Fibroblast of pulmonary artery (primary cell): ENCODE measurements at regions not wholly inside any gene's neighbourhood (a gene's known extent, or its start where the extent isn't known, plus 50 kb on each side); places are given as distances from the start of the nearest gene placed in this dataset.

Source experiments
- DNase-seq: peaks from one replicate; pipeline ENCODE4 v3.0.0-alpha.2; 2010; ENCODE audit warnings: low read depth
- H3K4me3 ChIP-seq: replicated peaks from 2 replicates; pipeline ENCODE4 v1.5.1; 2011; ENCODE audit warnings: low read depth, mild to moderate bottlenecking, control low read depth, low read length, moderate library complexity
- CTCF ChIP-seq: IDR thresholded peaks from 2 replicates; pipeline ENCODE4 v1.5.1; 2011; ENCODE audit warnings: mild to moderate bottlenecking, control low read depth, low read length, inconsistent platforms; ENCODE audit errors: missing control alignments

GRCh38 chr5:23405316-23406068 lies 101.9 kb upstream of the PRDM9 start:
- H3K4me3 ChIP-seq = no peak overlapping the region
- TF ChIP-seq CTCF = peak; percentile 34
- DNase-seq = peak; percentile 37

GRCh38 chr5:23402585-23402984 lies 104.8 kb upstream of the PRDM9 start:
- H3K4me3 ChIP-seq = no peak overlapping the region
- DNase-seq = no peak
- no peak for TF ChIP-seq CTCF

- no peak for TF ChIP-seq CTCF
- DNase-seq = no peak
- H3K4me3 ChIP-seq = no peak overlapping the region
Observed at GRCh38 chr5:23400951-23401350, 106.5 kb upstream of the PRDM9 start.

- no peak overlapping the region for H3K4me3 ChIP-seq
- no peak for DNase-seq
- TF ChIP-seq CTCF = no peak
Observed at GRCh38 chr5:23396346-23396745, 111.1 kb upstream of the PRDM9 start.

GRCh38 chr5:23389291-23390101 lies 117.9 kb upstream of the PRDM9 start:
- TF ChIP-seq CTCF = no peak
- DNase-seq = peak; percentile 25
- H3K4me3 ChIP-seq = no peak overlapping the region

GRCh38 chr5:23385036-23385435 lies 122.4 kb upstream of the PRDM9 start:
- DNase-seq = no peak
- H3K4me3 ChIP-seq = no peak overlapping the region
- TF ChIP-seq CTCF = no peak
